IMR-90 (cell line): ENCODE measurements at regions not wholly inside any gene's neighbourhood (a gene's known extent, or its start where the extent isn't known, plus 50 kb on each side); places are given as distances from the start of the nearest gene placed in this dataset.

ENCODE experiments used
- ATAC-seq: fragments of 200-7000 bp; cut with Tn5 transposase; 2 replicates; pipeline ENCODE4 v1.9.1; 2020; ENCODE audit warnings: low read depth, mild to moderate bottlenecking, moderate library complexity
- BruUV-seq: library from RNA; stranded (reverse); fragments of 400-500 nt; replicated peaks from 2 replicates; lab custom pipeline; 2021; lab: Mats Ljungman, UMichigan
- CTCF ChIA-PET: fragments of 300-600 bp; formaldehyde crosslinking; extraction: SDS; loops from one replicate; lab custom pipeline; 2021; ENCODE audit warnings: antibody characterized with exemption; lab: Yijun Ruan, JAX
- POLR2A ChIA-PET: fragments of 300-600 bp; sonication (Branson Sonifier 250); formaldehyde crosslinking; loops from one replicate; lab custom pipeline; 2022; ENCODE audit warnings: antibody characterized with exemption; ENCODE audit not compliant: unreplicated experiment; lab: Charles Lee
- DNase-seq: peaks from one replicate; pipeline ENCODE4 v3.0.0; 2013
- H2AFZ ChIP-seq: replicated peaks from 2 replicates; pipeline ENCODE3; 2013; ENCODE audit warnings: low read length, mild to moderate bottlenecking; ENCODE audit not compliant: poor library complexity
- H2AK5ac ChIP-seq: 2 replicates; pipeline ENCODE4 v1.6.1; 2013; ENCODE audit warnings: low read depth, low read length, inconsistent platforms
- H2AK9ac ChIP-seq: replicated peaks from 2 replicates; pipeline ENCODE3; 2013; ENCODE audit warnings: mild to moderate bottlenecking, low read depth, low read length, moderate library complexity; ENCODE audit not compliant: poor library complexity
- H2BK120ac ChIP-seq: 2 replicates; pipeline ENCODE4 v1.6.1; 2013; ENCODE audit warnings: low read depth, low read length, inconsistent platforms
- H2BK15ac ChIP-seq: 3 replicates; pipeline ENCODE4 v1.6.1; 2013; ENCODE audit warnings: low read depth, low read length, inconsistent platforms
- H2BK20ac ChIP-seq: 2 replicates; pipeline ENCODE4 v1.6.1; 2013; ENCODE audit warnings: low read depth, mild to moderate bottlenecking, inconsistent platforms, low read length, moderate library complexity
- H2BK5ac ChIP-seq: 2 replicates; pipeline ENCODE4 v1.6.1; 2013; ENCODE audit warnings: mild to moderate bottlenecking, low read depth, low read length, inconsistent platforms; ENCODE audit not compliant: poor library complexity, severe bottlenecking
- H3K14ac ChIP-seq: replicated peaks from 2 replicates; pipeline ENCODE4 v1.6.1; 2013; ENCODE audit warnings: low read depth, low read length, inconsistent platforms
- H3K18ac ChIP-seq: 2 replicates; pipeline ENCODE4 v1.6.1; 2013; ENCODE audit warnings: low read depth, low read length, control low read depth
- H3K23ac ChIP-seq: 2 replicates; pipeline ENCODE4 v1.6.1; 2013; ENCODE audit warnings: low read depth, low read length, inconsistent platforms
- H3K27ac ChIP-seq: 2 replicates; pipeline ENCODE4 v1.5.1; 2013; ENCODE audit warnings: mild to moderate bottlenecking, control low read depth, low read length; ENCODE audit not compliant: insufficient read depth
- H3K27me3 ChIP-seq: 2 replicates; pipeline ENCODE4 v1.6.1; 2013; ENCODE audit warnings: low read length; ENCODE audit not compliant: control insufficient read depth, insufficient read depth
- H3K36me3 ChIP-seq: 2 replicates; pipeline ENCODE4 v1.6.1; 2013; ENCODE audit warnings: low read length, mixed read lengths; ENCODE audit not compliant: control insufficient read depth, insufficient read depth
- H3K4ac ChIP-seq: 2 replicates; pipeline ENCODE4 v1.6.1; 2013; ENCODE audit warnings: low read depth, low read length, inconsistent platforms
- H3K4me1 ChIP-seq: 2 replicates; pipeline ENCODE4 v1.6.1; 2013; ENCODE audit warnings: low read length, mixed read lengths; ENCODE audit not compliant: control insufficient read depth, insufficient read depth
- H3K4me2 ChIP-seq: 2 replicates; pipeline ENCODE4 v1.6.1; 2013; ENCODE audit warnings: low read depth, mild to moderate bottlenecking, control low read depth, low read length, moderate library complexity
- H3K4me3 ChIP-seq: 2 replicates; pipeline ENCODE4 v1.5.1; 2013; ENCODE audit warnings: low read depth, mild to moderate bottlenecking, control low read depth, low read length, moderate library complexity; ENCODE audit not compliant: insufficient read depth
- H3K56ac ChIP-seq: 2 replicates; pipeline ENCODE4 v1.6.1; 2013; ENCODE audit warnings: low read length, inconsistent platforms; ENCODE audit not compliant: insufficient read depth; ENCODE audit errors: extremely low read depth
- H3K79me1 ChIP-seq, 2 experiments: 2 replicates each; pipeline ENCODE4 v1.6.1; 2013; ENCODE audit warnings: low read length in 2 of 2, inconsistent platforms in 1 of 2, low read depth in 1 of 2
- H3K9ac ChIP-seq: 2 replicates; pipeline ENCODE4 v1.6.1; 2013; ENCODE audit warnings: low read depth, low read length, control low read depth
- H3K9me1 ChIP-seq: 2 replicates; pipeline ENCODE4 v1.6.1; 2013; ENCODE audit warnings: low read length, inconsistent platforms; ENCODE audit not compliant: insufficient read depth
- H3K9me3 ChIP-seq: 2 replicates; pipeline ENCODE4 v1.6.1; 2013; ENCODE audit warnings: low read length; ENCODE audit not compliant: control insufficient read depth, insufficient read depth
- H4K20me1 ChIP-seq: 2 replicates; pipeline ENCODE4 v1.6.1; 2013; ENCODE audit warnings: low read length, inconsistent platforms; ENCODE audit not compliant: insufficient read depth
- H4K5ac ChIP-seq: 2 replicates; pipeline ENCODE4 v1.6.1; 2013; ENCODE audit warnings: mild to moderate bottlenecking, low read depth, low read length, control low read depth
- H4K8ac ChIP-seq, 2 experiments: 2 replicates each; pipeline ENCODE4 v1.6.1; 2013; ENCODE audit warnings: low read depth in 2 of 2, low read length in 2 of 2, control low read depth in 1 of 2, inconsistent platforms in 1 of 2
- H4K91ac ChIP-seq: 2 replicates; pipeline ENCODE4 v1.6.1; 2013; ENCODE audit warnings: low read depth, low read length, inconsistent platforms; ENCODE audit not compliant: insufficient read depth
- BHLHE40 ChIP-seq: fragments of 150-350 bp; IDR thresholded peaks from 2 replicates; pipeline ENCODE4 v1.6.1; 2016; ENCODE audit warnings: mild to moderate bottlenecking, low read depth, low read length
- CEBPB ChIP-seq: IDR thresholded peaks from 2 replicates; pipeline ENCODE4 v1.6.1; 2012; ENCODE audit warnings: low read depth, low read length, improper control_type of control experiment
- CHD1 ChIP-seq: IDR thresholded peaks from 2 replicates; pipeline ENCODE4 v1.6.1; 2012; ENCODE audit warnings: low read depth, low read length, improper control_type of control experiment
- FOS ChIP-seq: fragments of 150-350 bp; IDR thresholded peaks from 2 replicates; pipeline ENCODE4 v1.6.1; 2016; ENCODE audit warnings: low read depth, low read length
- MAFK ChIP-seq: IDR thresholded peaks from 2 replicates; pipeline ENCODE4 v1.6.1; 2012; ENCODE audit warnings: low read depth, low read length, improper control_type of control experiment
- MAZ ChIP-seq: IDR thresholded peaks from 2 replicates; pipeline ENCODE4 v1.6.1; 2012; ENCODE audit warnings: low read depth, mild to moderate bottlenecking, low read length, improper control_type of control experiment, moderate library complexity, borderline replicate concordance
- MXI1 ChIP-seq: IDR thresholded peaks from 2 replicates; pipeline ENCODE4 v1.6.1; 2012; ENCODE audit warnings: low read depth, mild to moderate bottlenecking, low read length, moderate library complexity, borderline replicate concordance
- NFE2L2 ChIP-seq: fragments of 150-350 bp; IDR thresholded peaks from 2 replicates; pipeline ENCODE4 v1.6.1; 2016; ENCODE audit warnings: low read depth, mild to moderate bottlenecking, low read length
- POLR2A ChIP-seq: IDR thresholded peaks from 2 replicates; pipeline ENCODE4 v1.6.1; 2012; ENCODE audit warnings: mild to moderate bottlenecking, low read depth, low read length
- RAD21 ChIP-seq: IDR thresholded peaks from 2 replicates; pipeline ENCODE4 v1.6.1; 2012; ENCODE audit warnings: low read length, improper control_type of control experiment
- RCOR1 ChIP-seq: IDR thresholded peaks from 2 replicates; pipeline ENCODE4 v1.6.1; 2012; ENCODE audit warnings: mild to moderate bottlenecking, low read length, improper control_type of control experiment; ENCODE audit not compliant: insufficient replicate concordance
- RFX5 ChIP-seq: IDR thresholded peaks from 2 replicates; pipeline ENCODE4 v1.8.0; 2012; ENCODE audit warnings: low read depth, mild to moderate bottlenecking, low read length, moderate library complexity
- SMC3 ChIP-seq: fragments of 150-350 bp; IDR thresholded peaks from 2 replicates; pipeline ENCODE4 v1.6.1; 2016; ENCODE audit warnings: low read depth, mild to moderate bottlenecking, antibody characterized with exemption, low read length, moderate library complexity
- dilution Hi-C: fragments of 300-500 bp; cut with HindIII; formaldehyde crosslinking; loops from one replicate; pipeline ENCODE4 v1.14.3; 2018; ENCODE audit warnings: low sequenced_read_pairs; ENCODE audit not compliant: unreplicated experiment
- in situ Hi-C: fragments of 300-500 bp; cut with MboI; formaldehyde crosslinking; loops from 3 replicates; pipeline ENCODE4 v1.14.3; 2019; ENCODE audit warnings: low sequenced_read_pairs, inconsistent platforms, mixed read lengths
- intact Hi-C: fragments of 100-400 bp; cut with micrococcal nuclease; formaldehyde crosslinking; loops from 2 replicates; pipeline ENCODE4 v1.10.0; 2022
- TF ChIP-seq, protein P1 (sequence below): conservative IDR thresholded peaks from 2 replicates; pipeline ENCODE4 v1.5.1; 2012; ENCODE audit warnings: mild to moderate bottlenecking, low read depth, low read length, improper control_type of control experiment
- TF ChIP-seq, protein P2 (sequence below): fragments of 150-350 bp; IDR thresholded peaks from 2 replicates; pipeline ENCODE4 v1.6.1; 2017; ENCODE audit warnings: mild to moderate bottlenecking, antibody characterized with exemption, low read length, low read depth
- TF ChIP-seq, protein P3 (sequence below): fragments of 150-350 bp; IDR thresholded peaks from 2 replicates; pipeline ENCODE4 v1.6.1; 2016; ENCODE audit warnings: low read depth, mild to moderate bottlenecking, low read length, moderate library complexity, borderline replicate concordance

DNA sequence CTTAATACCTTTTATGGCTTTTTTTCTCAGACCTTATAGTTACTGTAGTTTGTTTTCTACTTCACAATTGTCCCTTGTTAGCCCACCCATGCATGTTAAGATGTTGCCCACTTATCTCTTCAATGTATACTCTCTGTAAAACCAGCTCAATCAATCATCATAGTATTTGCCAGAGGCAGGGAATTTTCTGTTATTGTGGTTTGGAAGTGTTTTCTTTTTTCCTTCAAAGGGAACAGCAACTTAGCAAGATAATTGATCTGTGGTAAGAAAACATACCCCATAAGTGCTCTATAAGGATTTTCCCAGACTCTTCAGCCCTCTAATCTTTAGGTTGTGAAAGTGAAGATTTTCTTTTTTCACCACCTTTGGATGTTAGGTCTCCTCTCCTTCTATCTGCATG lies 76.7 kb upstream of the SYT9 start:
- dilution Hi-C loops: no loop called here
- Histone ChIP-seq H2BK120ac (no peak overlapping the region), H3K4me3 (no peak overlapping the region), H3K36me3 (no peaks in the 10 kb centered on the region), H2AK9ac (no peak overlapping the region), H2BK5ac (no peak overlapping the region), H3K23ac (no peak overlapping the region), H4K91ac (no peak overlapping the region), H2AFZ (no peak overlapping the region), H2AK5ac (no peak overlapping the region), H3K9ac (no peak overlapping the region), H3K56ac (no peak overlapping the region), H3K27ac (no peak overlapping the region), H3K14ac (no peak overlapping the region), H3K4me1 (no peaks in the 10 kb centered on the region), H4K5ac (no peak overlapping the region), H3K27me3 (no peaks in the 10 kb centered on the region), H3K4ac (no peak overlapping the region), H4K8ac (no peak overlapping the region), H2BK20ac (no peak overlapping the region), H3K9me1 (no peaks in the 10 kb centered on the region), H4K20me1 (no peaks in the 10 kb centered on the region), H2BK15ac (no peak overlapping the region), H3K9me3 (no peaks in the 10 kb centered on the region), H3K18ac (no peak overlapping the region), H3K79me1 (no peaks in the 10 kb centered on the region), H3K4me2 (no peak overlapping the region)
- POLR2A ChIA-PET: no interaction called here
- CTCF ChIA-PET: no interaction called here
- BruUV-seq: no TSS peak
- DNase-seq: no peak
- in situ Hi-C loops: no loop called here
- ATAC-seq: no peak
- no peak for TF ChIP-seq RFX5
- TF ChIP-seq MAZ: no peak
- no peak for TF ChIP-seq RCOR1
- TF ChIP-seq POLR2A: no peak
- no peak for TF ChIP-seq MAFK
- TF ChIP-seq CEBPB: no peak
- no peak for TF ChIP-seq MXI1
- no peak for TF ChIP-seq BHLHE40
- no peak for TF ChIP-seq NFE2L2
- no peak for TF ChIP-seq FOS
- TF ChIP-seq, protein P1, sequence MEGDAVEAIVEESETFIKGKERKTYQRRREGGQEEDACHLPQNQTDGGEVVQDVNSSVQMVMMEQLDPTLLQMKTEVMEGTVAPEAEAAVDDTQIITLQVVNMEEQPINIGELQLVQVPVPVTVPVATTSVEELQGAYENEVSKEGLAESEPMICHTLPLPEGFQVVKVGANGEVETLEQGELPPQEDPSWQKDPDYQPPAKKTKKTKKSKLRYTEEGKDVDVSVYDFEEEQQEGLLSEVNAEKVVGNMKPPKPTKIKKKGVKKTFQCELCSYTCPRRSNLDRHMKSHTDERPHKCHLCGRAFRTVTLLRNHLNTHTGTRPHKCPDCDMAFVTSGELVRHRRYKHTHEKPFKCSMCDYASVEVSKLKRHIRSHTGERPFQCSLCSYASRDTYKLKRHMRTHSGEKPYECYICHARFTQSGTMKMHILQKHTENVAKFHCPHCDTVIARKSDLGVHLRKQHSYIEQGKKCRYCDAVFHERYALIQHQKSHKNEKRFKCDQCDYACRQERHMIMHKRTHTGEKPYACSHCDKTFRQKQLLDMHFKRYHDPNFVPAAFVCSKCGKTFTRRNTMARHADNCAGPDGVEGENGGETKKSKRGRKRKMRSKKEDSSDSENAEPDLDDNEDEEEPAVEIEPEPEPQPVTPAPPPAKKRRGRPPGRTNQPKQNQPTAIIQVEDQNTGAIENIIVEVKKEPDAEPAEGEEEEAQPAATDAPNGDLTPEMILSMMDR: no peak
- no peak for TF ChIP-seq RAD21
- TF ChIP-seq SMC3: no peak
- TF ChIP-seq CHD1: no peak
- TF ChIP-seq, protein P2, sequence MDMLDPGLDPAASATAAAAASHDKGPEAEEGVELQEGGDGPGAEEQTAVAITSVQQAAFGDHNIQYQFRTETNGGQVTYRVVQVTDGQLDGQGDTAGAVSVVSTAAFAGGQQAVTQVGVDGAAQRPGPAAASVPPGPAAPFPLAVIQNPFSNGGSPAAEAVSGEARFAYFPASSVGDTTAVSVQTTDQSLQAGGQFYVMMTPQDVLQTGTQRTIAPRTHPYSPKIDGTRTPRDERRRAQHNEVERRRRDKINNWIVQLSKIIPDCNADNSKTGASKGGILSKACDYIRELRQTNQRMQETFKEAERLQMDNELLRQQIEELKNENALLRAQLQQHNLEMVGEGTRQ: no peak
- TF ChIP-seq, protein P3, sequence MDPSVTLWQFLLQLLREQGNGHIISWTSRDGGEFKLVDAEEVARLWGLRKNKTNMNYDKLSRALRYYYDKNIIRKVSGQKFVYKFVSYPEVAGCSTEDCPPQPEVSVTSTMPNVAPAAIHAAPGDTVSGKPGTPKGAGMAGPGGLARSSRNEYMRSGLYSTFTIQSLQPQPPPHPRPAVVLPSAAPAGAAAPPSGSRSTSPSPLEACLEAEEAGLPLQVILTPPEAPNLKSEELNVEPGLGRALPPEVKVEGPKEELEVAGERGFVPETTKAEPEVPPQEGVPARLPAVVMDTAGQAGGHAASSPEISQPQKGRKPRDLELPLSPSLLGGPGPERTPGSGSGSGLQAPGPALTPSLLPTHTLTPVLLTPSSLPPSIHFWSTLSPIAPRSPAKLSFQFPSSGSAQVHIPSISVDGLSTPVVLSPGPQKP: no peak
- intact Hi-C loops: no loop called here
